ENCODE measurements at regions not wholly inside any gene's neighbourhood (a gene's known extent, or its start where the extent isn't known, plus 50 kb on each side); places are given as distances from the start of the nearest gene placed in this dataset.

DNA sequence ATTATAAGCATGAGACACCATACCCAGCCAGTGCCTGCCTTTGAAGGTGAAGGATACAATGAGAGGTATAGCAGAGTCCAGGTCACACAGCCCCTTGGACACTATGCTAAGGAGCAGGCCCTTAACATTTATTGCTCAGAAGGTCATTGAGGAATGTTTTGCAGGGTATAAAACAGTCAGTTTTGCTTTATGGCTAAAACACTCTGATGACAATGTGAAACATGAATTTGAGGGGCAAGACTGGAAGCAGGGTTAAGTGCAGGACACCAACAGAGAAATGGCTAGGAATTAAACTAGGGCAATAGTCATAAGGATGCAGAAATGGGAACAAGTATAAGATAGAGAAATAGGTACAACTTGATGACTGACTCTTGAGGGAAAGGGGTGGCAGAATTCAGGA, 141.1 kb downstream of the METTL4 start:
- no peaks in the 10 kb centered on the region for H3K36me3 Mint-ChIP-seq (ENCODE audit: low read depth)
- H3K9me3 Mint-ChIP-seq = peaks cover 6% of the 10 kb centered on the region
- no peak overlapping the region for H3K27ac Mint-ChIP-seq
- H3K27me3 Mint-ChIP-seq (ENCODE audit: low read depth) = no peaks in the 10 kb centered on the region
- H3K4me1 Mint-ChIP-seq = no peaks in the 10 kb centered on the region
- TF ChIP-seq, protein P1, sequence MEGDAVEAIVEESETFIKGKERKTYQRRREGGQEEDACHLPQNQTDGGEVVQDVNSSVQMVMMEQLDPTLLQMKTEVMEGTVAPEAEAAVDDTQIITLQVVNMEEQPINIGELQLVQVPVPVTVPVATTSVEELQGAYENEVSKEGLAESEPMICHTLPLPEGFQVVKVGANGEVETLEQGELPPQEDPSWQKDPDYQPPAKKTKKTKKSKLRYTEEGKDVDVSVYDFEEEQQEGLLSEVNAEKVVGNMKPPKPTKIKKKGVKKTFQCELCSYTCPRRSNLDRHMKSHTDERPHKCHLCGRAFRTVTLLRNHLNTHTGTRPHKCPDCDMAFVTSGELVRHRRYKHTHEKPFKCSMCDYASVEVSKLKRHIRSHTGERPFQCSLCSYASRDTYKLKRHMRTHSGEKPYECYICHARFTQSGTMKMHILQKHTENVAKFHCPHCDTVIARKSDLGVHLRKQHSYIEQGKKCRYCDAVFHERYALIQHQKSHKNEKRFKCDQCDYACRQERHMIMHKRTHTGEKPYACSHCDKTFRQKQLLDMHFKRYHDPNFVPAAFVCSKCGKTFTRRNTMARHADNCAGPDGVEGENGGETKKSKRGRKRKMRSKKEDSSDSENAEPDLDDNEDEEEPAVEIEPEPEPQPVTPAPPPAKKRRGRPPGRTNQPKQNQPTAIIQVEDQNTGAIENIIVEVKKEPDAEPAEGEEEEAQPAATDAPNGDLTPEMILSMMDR (IDR thresholded peaks at IDR 0.05; ENCODE audit: unreplicated experiment in 3 of 3) = no peak
- H3K4me3 Mint-ChIP-seq = no peak overlapping the region

DNA sequence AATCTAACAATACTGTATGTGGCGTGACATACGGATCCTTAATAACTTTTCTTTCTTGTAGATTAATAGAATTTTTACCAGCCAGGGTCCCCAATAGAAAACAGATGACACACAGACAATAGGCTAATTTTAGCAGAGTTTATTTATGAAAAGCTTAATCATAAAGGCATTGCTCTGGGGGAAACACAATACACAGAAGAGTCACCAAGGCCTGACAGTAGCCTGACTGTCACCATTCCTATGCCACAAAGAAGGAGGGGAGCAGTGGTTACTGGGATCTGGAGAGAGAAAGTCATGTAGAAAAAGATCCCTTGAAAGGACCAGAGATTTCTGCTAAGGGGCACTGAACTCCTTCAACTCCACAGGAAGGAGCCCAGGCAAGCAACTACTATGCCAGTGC, 139.5 kb downstream of the METTL4 start:
- TF ChIP-seq, protein P1 (IDR thresholded peaks at IDR 0.05; ENCODE audit: unreplicated experiment in 3 of 3) = no peak
- H3K4me1 Mint-ChIP-seq = no peaks in the 10 kb centered on the region
- H3K4me3 Mint-ChIP-seq = no peak overlapping the region
- H3K9me3 Mint-ChIP-seq = peaks cover 6% of the 10 kb centered on the region
- H3K36me3 Mint-ChIP-seq (ENCODE audit: low read depth) = no peaks in the 10 kb centered on the region
- H3K27ac Mint-ChIP-seq = no peak overlapping the region
- no peaks in the 10 kb centered on the region for H3K27me3 Mint-ChIP-seq (ENCODE audit: low read depth)

DNA sequence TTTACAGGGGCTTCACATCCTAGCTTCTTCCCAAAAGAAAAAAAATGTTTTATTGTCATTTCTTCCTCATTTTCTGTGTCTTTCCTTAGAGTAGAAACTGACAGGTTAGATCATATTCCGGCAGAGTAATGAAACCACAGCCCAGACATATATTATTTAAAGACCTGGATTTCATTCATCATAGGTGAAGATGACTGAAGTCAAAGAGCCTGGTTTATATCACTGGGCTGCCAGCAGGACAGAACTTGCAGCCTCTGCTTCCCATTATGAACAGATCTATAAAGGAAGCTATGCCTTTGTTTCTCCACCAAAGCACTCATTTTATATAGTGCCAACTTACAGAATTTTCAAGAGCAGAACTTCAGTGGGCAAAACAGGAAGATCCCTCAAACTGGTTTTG, 137.9 kb downstream of the METTL4 start:
- no peaks in the 10 kb centered on the region for H3K27me3 Mint-ChIP-seq (ENCODE audit: low read depth)
- no peak overlapping the region for H3K27ac Mint-ChIP-seq
- H3K4me3 Mint-ChIP-seq = no peak overlapping the region
- peaks cover 6% of the 10 kb centered on the region for H3K9me3 Mint-ChIP-seq
- H3K36me3 Mint-ChIP-seq (ENCODE audit: low read depth) = no peaks in the 10 kb centered on the region
- H3K4me1 Mint-ChIP-seq = no peaks in the 10 kb centered on the region
- TF ChIP-seq, protein P1 (IDR thresholded peaks at IDR 0.05; ENCODE audit: unreplicated experiment in 3 of 3) = no peak

DNA sequence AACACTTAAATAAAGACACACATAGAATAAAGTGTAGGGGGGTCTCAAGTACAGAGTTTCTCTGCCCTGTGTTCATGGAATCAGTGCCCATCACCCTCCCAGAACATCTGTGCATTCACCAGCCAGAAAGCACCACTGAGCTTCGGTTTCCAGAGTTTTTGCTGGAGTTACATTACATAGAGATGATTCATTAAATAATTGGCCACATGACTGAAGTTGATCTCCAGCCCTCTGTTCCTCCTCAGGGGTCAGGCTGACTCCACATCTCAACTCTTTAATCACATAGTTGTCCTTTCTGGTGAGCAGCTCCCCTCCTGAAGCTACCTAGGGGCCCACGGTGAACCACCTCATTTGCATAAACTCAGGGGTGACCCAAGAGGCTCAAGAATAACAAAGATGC, 129.8 kb downstream of the METTL4 start:
- Mint-ChIP-seq H3K36me3 (ENCODE audit: low read depth) (no peaks in the 10 kb centered on the region), H3K27ac (no peak overlapping the region), H3K9me3 (peaks cover 3% of the 10 kb centered on the region), H3K27me3 (ENCODE audit: low read depth) (no peaks in the 10 kb centered on the region), H3K4me1 (no peaks in the 10 kb centered on the region), H3K4me3 (no peak overlapping the region)
- TF ChIP-seq, protein P1 (IDR thresholded peaks at IDR 0.05; ENCODE audit: unreplicated experiment in 3 of 3) = no peak

DNA sequence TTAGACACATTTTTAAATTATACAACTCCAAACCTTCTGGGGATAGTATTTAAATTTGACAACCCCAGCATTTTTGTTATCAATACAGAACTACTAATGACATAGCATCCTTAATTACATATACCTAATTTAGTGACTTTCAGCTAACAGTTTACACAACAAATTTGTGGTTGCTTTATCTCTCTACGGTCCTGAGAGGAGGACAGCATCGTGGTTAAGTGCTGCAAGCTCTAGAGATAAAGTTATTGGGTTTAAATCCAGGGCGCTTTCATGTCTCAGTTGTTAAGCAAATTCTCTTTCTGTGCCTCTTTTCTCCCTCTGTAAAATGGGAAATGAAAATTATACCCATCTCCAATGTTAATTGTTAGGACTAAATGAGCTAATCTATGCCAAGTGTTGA, 129.3 kb downstream of the METTL4 start:
- no peaks in the 10 kb centered on the region for H3K4me1 Mint-ChIP-seq
- no peak overlapping the region for H3K27ac Mint-ChIP-seq
- H3K36me3 Mint-ChIP-seq (ENCODE audit: low read depth) = no peaks in the 10 kb centered on the region
- TF ChIP-seq, protein P1 (IDR thresholded peaks at IDR 0.05; ENCODE audit: unreplicated experiment in 3 of 3) = no peak
- peaks cover 3% of the 10 kb centered on the region for H3K9me3 Mint-ChIP-seq
- no peak overlapping the region for H3K4me3 Mint-ChIP-seq
- no peaks in the 10 kb centered on the region for H3K27me3 Mint-ChIP-seq (ENCODE audit: low read depth)

DNA sequence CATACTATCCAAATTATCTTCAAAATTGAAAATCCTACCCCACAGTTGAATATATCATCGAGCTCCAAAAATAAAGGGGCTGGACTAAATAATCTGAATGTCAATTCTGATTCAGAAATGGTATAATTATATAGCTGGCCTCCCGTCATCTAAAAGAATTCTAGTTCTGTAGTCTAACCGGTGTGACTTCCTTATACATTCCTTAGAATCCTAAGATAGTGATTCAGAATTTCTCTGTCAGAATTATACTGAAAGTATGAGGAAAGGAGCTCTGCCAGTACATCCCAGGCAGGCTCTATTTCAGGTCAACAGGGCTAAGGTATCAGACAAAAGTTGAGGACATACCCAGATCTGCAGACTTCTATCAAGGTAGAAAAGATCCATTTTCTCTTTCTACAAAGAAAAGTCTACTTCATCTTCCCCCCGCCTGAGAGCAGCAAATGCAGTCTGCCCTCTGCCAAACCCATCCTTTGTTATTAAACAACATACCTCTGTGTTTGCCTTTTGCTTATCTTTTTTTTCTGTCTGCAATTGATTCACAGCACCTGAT, 128.5 kb downstream of the METTL4 start:
- Mint-ChIP-seq H3K27me3 (ENCODE audit: low read depth) (no peaks in the 10 kb centered on the region), H3K27ac (no peak overlapping the region)

More for the DNA sequence above, 128.5 kb downstream of the METTL4 start:
- TF ChIP-seq, protein P1 (IDR thresholded peaks at IDR 0.05; ENCODE audit: unreplicated experiment in 3 of 3) = no peak
- Mint-ChIP-seq H3K36me3 (ENCODE audit: low read depth) (no peaks in the 10 kb centered on the region), H3K9me3 (peaks cover 3% of the 10 kb centered on the region), H3K4me3 (no peak overlapping the region), H3K4me1 (no peaks in the 10 kb centered on the region)

Data from nephron (organoid).